ENCODE measurements at regions not wholly inside any gene's neighbourhood (a gene's known extent, or its start where the extent isn't known, plus 50 kb on each side); places are given as distances from the start of the nearest gene placed in this dataset.

DNA sequence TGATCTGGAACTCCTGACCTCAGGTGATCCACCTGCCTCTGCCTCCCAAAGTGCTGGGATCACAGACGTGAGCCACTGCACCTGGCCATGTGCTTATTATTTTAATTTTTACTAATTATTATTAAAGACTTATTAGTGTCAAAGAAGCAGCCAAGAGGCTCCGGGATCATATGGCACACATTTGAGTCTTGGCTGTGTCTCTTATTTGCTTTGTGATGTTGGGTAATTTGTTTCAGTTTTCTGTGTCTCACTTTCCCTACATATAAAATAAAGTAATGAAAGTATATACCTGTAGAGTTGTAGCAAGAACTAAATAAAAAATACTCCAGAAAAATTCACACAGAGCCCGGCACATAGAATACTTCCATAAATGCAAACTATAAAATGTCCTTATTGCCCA, 238.0 kb upstream of the TBL1XR1 start:
- H3K9ac ChIP-seq (ENCODE audit: low read depth in 1 of 2, low read length in 2 of 2), result no peak overlapping the region
- no peaks in the 10 kb centered on the region for H3K4me1 ChIP-seq (ENCODE audit: control insufficient read depth in 4 of 4, insufficient read depth in 4 of 4, low read length in 3 of 4)
- TF ChIP-seq, protein P1, sequence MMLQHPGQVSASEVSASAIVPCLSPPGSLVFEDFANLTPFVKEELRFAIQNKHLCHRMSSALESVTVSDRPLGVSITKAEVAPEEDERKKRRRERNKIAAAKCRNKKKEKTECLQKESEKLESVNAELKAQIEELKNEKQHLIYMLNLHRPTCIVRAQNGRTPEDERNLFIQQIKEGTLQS (IDR thresholded peaks at IDR 0.05), result no peak
- TF ChIP-seq RAD21 (IDR thresholded peaks at IDR 0.05) (no peak), JUND (IDR thresholded peaks at IDR 0.05) (no peak), EGR1 (IDR thresholded peaks at IDR 0.05; ENCODE audit: low read depth in 2 of 2) (no peak), FOXA1 (IDR thresholded peaks at IDR 0.05) (no peak), HNF4G (IDR thresholded peaks at IDR 0.05) (no peak), FOXA2 (IDR thresholded peaks at IDR 0.05) (no peak), HNF4A (conservative IDR thresholded peaks at IDR 0.05) (no peak), GABPA (IDR thresholded peaks at IDR 0.05 in 1 of 2, conservative IDR thresholded peaks at IDR 0.05 in 1 of 2) (no peak)
- TF ChIP-seq, protein P2, sequence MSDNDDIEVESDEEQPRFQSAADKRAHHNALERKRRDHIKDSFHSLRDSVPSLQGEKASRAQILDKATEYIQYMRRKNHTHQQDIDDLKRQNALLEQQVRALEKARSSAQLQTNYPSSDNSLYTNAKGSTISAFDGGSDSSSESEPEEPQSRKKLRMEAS (IDR thresholded peaks at IDR 0.05), result no peak
- TF ChIP-seq, protein P3, sequence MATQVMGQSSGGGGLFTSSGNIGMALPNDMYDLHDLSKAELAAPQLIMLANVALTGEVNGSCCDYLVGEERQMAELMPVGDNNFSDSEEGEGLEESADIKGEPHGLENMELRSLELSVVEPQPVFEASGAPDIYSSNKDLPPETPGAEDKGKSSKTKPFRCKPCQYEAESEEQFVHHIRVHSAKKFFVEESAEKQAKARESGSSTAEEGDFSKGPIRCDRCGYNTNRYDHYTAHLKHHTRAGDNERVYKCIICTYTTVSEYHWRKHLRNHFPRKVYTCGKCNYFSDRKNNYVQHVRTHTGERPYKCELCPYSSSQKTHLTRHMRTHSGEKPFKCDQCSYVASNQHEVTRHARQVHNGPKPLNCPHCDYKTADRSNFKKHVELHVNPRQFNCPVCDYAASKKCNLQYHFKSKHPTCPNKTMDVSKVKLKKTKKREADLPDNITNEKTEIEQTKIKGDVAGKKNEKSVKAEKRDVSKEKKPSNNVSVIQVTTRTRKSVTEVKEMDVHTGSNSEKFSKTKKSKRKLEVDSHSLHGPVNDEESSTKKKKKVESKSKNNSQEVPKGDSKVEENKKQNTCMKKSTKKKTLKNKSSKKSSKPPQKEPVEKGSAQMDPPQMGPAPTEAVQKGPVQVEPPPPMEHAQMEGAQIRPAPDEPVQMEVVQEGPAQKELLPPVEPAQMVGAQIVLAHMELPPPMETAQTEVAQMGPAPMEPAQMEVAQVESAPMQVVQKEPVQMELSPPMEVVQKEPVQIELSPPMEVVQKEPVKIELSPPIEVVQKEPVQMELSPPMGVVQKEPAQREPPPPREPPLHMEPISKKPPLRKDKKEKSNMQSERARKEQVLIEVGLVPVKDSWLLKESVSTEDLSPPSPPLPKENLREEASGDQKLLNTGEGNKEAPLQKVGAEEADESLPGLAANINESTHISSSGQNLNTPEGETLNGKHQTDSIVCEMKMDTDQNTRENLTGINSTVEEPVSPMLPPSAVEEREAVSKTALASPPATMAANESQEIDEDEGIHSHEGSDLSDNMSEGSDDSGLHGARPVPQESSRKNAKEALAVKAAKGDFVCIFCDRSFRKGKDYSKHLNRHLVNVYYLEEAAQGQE (IDR thresholded peaks at IDR 0.05), result no peak
- no peaks in the 10 kb centered on the region for H3K9me3 ChIP-seq (ENCODE audit: control insufficient read depth in 4 of 4, low read length in 3 of 4)
- H3K27ac ChIP-seq (ENCODE audit: low read depth in 1 of 2, low read length in 2 of 2), result no peak overlapping the region
- no peaks in the 10 kb centered on the region for H3K27me3 ChIP-seq (ENCODE audit: control insufficient read depth in 4 of 4, insufficient read depth in 4 of 4, low read length in 3 of 4)
- DNase-seq (ENCODE audit: low spot score), result no peak
- H3K36me3 ChIP-seq (ENCODE audit: control insufficient read depth in 4 of 4, insufficient read depth in 3 of 4, low read depth in 1 of 4, low read length in 3 of 4), result no peaks in the 10 kb centered on the region
- H3K4me3 ChIP-seq (ENCODE audit: low read depth in 1 of 3, low read length in 3 of 3), result no peak overlapping the region
- 69% methylated on average over 3 of the region's 3 CpGs for WGBS

DNA sequence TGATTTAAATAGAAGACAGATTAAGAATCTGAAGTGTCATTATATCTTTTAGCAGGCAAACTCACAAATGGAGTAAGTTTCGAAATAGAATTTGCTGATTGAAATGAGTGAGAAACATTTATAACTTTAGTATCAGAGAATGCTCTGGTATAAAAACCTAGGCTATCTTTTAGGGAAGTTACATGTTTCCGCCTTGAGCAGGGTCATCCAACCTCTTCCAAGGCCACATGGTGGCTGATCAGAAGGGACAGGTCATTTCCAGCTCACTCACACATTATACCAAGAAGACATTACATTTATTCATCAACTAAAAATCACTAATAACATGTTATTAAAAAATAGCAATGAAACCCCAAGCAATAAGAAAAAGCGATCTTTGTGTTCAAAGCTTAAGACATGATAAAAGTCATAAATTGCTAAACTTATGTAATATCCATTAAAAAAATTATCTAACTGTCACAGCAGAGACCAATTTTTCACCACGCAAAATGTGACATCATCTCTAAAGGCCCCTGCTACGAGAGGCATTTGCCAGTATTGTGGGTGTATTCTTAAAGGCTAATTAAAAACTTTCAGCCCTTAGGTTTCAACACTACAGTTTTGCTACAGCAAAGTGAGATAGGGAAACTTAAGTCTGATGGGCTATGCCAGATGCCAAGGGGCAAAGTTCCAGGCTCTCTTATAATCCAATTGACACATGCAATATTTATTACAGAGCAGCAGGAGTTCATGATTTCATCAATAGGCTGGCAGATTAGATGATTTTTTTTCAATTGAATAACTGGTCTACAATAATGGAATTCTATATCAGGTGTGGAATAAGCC, 240.4 kb upstream of the TBL1XR1 start:
- Histone ChIP-seq H3K27ac (ENCODE audit: low read depth in 1 of 2, low read length in 2 of 2) (no peak overlapping the region), H3K4me1 (ENCODE audit: control insufficient read depth in 4 of 4, insufficient read depth in 4 of 4, low read length in 3 of 4) (no peaks in the 10 kb centered on the region), H3K27me3 (ENCODE audit: control insufficient read depth in 4 of 4, insufficient read depth in 4 of 4, low read length in 3 of 4) (no peaks in the 10 kb centered on the region), H3K9ac (ENCODE audit: low read depth in 1 of 2, low read length in 2 of 2) (no peak overlapping the region), H3K4me3 (ENCODE audit: low read depth in 1 of 3, low read length in 3 of 3) (no peak overlapping the region), H3K36me3 (ENCODE audit: control insufficient read depth in 4 of 4, insufficient read depth in 3 of 4, low read depth in 1 of 4, low read length in 3 of 4) (no peaks in the 10 kb centered on the region), H3K9me3 (ENCODE audit: control insufficient read depth in 4 of 4, low read length in 3 of 4) (no peaks in the 10 kb centered on the region)
- TF ChIP-seq TAF1 (conservative IDR thresholded peaks at IDR 0.05) (no peak), NR2F2 (IDR thresholded peaks at IDR 0.05) (peak; percentile 68), HNF4G (IDR thresholded peaks at IDR 0.05) (no peak), EGR1 (IDR thresholded peaks at IDR 0.05; ENCODE audit: low read depth in 2 of 2) (no peak), YY1 (IDR thresholded peaks at IDR 0.05) (no peak), HNF4A (conservative IDR thresholded peaks at IDR 0.05) (no peak), FOXA1 (IDR thresholded peaks at IDR 0.05) (no peak), FOXA2 (IDR thresholded peaks at IDR 0.05) (no peak)
- WGBS, result 84% methylated on average over 5 of the region's 5 CpGs
- DNase-seq (ENCODE audit: low spot score), result no peak
